NCI-H446 treated with DMSO at 0.1 percent for 48 hours (cell line): ENCODE measurements at regions not wholly inside any gene's neighbourhood (a gene's known extent, or its start where the extent isn't known, plus 50 kb on each side); places are given as distances from the start of the nearest gene placed in this dataset.

Experiments used
- DNase-seq: peaks from one replicate; lab custom pipeline; 2025; lab: John Stamatoyannopoulos, UW

- DNase-seq: no peak
Observed at GRCh38 chr2:105595536-105595935, 149.2 kb upstream of the NCK2 start.

DNA sequence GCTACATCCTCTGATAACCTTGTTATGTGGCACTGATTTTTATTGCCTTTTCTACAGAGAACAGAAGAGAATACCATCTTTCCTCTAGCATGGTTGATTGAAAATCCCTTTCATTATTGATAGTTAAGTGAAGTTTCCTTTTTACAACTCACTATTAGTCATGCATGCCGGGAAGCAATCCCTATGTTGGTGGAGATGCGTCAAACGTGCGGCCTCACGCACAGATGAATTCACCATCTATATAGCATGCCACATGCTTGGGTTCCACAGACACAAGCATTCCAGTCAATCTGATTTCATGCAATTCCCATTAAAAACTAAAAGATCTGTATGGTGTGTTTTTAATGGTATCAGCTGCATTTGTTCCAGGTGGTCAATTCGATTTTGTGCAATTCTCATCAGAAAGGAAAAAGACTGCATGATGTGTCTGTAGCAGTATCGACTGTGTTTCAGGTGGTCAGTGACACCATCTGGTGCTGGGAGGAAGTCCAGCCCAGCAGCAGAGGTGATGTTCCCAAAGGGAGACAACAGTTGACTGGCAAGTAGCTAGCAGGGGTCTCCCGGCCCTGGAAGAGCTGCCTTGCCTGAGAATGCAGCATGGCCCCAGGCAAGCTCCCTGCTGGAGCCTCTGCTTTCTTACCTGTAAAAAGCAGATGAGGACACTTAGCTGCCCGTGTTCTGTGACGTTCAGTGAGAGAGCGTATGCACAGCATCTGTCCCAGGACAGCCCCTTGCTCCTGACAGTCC is 151.3 kb upstream of the NCK2 start:
- DNase-seq: no peak

DNA sequence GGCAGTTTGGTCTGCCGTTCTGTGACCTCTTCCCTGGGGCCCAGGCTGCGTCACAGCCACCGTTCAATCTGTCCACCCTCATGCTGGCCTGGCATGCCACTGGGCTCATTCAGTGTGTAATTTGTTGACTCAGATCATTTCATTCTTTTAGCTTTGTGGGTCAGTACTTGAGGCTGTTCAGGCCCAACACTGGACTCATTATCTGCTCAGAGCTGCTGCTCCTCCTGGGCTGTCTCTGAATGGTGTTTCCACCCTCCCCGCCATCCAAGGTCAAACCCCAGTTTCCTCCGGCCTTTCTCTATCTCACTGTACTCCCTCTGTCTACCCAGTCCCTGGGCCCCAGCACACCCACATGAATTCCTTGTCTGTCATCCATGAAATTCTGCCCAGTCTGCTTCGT is 152.4 kb upstream of the NCK2 start:
- no peak for DNase-seq

DNA sequence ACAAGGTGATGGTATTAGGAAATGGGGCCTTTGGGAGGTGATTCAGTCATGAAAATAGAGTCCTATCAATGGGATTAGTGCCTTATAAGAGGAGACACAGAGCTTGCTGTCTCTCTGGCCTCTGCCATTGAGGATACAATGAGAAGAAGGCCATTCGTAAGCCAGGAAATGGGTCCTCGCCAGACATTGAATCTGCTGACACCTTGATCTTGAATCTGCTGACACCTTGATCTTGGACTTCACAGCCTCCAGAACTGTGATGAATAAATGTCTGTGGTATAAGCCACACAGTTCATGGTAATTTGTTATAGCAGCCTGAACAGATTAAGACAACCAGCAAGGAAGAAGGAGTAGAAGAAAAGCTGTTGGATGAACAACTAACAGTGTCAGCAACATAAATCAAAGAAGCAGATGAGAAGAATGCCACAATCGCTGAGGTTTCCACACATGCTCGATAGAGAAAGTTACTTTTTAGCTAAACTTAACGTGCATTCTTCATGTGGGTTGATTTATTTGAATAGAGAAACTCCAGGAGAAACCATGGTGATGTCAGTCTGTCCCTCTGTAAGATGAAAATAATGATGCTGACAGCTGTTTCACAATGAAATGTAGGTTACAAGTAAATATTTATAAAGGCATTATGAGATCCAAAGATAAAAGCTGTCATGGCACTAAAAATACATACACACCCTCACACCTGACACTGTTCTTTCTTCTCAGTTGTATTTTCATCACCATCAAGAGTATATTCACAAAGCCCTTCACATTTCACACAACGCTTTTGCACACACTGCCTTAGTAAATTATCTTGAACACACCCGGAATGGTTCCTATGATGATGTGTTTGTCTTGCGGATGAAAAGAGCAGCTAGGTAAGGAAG is 153.7 kb upstream of the NCK2 start:
- no peak for DNase-seq

- DNase-seq: no peak
Observed at GRCh38 chr2:105588581-105588980, 156.1 kb upstream of the NCK2 start.

- no peak for DNase-seq
Observed at GRCh38 chr2:105587637-105588036, 157.1 kb upstream of the NCK2 start.

DNA sequence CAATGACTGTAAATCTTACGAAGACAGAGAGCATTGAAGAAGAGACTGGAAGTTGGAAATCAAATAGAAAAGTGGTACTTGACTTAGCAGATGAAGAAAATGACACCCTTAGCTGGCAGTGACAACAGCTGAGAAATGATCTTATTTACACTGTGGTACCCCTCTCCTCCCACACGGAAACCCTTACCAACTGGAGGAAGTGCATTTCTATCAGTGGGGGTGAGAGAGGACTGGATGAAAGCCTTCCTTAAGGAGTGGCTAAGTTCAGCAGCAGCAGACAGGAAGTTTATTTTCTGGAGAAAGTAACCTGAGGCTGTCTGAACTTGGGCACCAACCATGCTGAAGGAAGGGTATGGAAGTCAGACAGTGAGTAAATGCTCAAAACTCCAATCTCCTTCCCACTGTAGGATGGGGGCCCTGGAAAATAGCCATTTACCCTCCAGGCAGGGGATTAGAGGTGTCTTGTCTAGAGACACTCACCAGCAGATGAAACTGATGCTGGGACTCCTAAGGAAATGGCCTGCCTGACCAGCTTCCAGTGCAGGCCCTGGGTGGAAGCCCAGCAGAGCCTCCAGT is 160.2 kb upstream of the NCK2 start:
- DNase-seq: no peak

DNA sequence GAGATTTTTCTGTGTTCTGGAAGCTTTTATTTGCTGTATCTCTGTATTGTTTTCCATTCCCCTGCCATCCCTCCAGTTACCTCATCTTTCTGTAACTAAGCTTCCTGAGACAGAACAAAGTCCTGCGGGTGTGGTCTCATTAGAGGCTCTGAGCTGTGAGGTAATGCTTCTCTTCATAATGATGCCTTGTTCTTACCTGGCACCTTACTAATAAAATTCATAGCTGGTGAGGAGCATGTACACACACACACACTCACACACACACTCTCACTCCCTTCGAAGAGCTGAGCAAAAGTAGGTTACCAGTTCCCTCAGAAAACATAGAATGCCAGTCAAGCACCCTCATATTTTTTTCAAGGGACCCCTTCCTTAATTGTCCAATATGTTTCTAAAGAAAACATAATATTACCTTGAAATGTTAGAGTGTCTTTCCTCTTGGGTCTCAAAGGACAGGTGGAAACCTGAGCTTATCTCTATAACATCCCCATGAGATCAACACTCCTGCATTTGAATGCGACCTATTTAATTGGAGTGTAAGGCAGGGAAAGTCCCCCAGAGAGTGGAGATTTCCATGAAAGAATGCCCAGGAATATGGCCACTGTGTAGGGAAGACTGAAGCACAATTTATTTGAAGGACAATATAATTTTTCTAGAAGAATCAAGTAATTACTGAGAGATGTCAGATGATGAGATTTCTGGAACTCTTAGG is 161.6 kb upstream of the NCK2 start:
- no peak for DNase-seq

DNA sequence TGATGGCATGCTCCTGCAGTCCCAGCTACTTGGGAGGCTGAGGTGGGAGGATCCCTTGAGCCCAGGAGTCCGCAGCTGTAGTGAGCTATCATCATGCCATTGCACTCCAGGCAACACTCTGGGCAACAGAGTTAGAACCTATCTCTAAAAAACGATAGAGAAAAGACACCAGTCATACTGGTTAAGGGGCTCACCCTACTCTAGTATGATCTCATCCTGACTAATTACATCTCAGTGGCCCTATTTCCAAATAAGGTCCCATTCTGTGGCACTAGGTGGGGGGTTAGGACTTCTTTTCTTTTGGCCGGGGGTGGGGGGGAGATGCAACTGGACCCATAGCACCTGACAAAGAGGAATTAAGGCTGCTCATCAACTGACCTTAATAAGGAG is 163.2 kb upstream of the NCK2 start:
- no peak for DNase-seq

DNA sequence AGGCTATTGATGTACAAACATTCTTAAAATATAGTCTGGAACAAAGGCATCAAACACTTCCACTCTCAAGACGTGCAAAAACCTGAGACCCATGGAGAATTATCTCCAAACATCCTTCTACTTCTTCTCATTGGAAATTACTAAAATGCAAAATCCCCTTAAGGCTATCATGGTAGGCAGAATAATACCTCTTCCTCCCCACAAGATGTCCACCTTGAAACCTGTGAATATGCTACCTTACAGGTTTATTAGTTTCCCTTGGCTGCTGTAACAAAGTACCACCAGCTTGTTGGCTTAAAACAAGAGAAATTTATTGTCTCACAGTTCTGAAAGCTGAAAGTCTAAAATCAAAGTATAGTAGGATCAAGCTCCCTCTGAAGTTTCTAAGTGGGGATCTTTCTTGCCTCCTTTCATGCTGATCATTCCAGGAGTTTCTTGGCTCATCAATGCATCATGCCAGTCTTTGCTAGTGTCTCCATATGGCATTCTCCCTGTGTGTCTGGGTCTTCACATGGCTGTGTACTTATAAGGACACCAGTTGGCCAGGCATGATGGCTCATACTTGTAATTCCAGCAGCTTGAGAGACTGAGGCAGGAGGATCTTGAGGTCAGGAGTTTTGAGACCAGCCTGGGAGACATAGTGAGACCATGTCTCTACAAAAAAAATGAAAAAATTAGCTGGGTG is 163.7 kb upstream of the NCK2 start:
- no peak for DNase-seq

DNA sequence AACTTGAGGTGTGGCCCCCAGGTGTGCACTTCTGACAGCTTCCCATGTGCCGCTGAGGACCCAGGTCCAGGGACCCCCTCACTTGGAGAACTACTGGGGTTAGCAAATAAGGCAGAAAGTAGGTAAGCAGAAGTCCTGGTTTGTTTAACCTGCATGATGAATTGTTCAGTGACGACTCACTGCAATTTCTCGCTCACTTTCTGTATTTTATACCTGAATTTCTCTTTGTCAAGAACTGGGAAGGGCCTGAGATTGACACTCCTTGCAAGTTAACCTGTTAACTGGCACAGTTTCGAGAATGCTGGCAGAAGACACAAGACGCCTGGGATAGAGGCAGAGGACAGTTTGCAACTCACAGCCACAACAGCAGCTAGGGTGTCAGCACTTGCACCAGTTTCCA is 164.5 kb upstream of the NCK2 start:
- no peak for DNase-seq

- DNase-seq: no peak
Observed at GRCh38 chr2:105578166-105578565, 166.5 kb upstream of the NCK2 start.

DNA sequence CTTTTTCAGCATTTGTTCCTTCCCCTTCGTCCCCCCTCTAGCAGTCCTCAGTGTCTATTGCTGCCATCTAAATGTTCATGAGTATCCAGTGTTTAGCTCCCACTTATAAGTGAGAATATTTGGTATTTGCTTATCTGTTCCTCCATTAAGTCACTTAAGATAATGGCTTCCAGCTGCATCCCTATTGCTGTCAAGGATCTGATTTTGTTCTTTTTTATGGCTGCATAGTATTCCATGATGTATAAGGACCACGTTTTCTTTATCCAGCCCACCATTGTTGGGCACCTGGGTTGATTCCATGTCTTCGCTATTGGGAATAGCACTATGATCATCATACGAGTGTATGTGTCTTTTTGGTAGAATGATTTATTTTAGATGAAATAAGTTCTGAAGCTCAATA is 166.9 kb upstream of the NCK2 start:
- no peak for DNase-seq

DNA sequence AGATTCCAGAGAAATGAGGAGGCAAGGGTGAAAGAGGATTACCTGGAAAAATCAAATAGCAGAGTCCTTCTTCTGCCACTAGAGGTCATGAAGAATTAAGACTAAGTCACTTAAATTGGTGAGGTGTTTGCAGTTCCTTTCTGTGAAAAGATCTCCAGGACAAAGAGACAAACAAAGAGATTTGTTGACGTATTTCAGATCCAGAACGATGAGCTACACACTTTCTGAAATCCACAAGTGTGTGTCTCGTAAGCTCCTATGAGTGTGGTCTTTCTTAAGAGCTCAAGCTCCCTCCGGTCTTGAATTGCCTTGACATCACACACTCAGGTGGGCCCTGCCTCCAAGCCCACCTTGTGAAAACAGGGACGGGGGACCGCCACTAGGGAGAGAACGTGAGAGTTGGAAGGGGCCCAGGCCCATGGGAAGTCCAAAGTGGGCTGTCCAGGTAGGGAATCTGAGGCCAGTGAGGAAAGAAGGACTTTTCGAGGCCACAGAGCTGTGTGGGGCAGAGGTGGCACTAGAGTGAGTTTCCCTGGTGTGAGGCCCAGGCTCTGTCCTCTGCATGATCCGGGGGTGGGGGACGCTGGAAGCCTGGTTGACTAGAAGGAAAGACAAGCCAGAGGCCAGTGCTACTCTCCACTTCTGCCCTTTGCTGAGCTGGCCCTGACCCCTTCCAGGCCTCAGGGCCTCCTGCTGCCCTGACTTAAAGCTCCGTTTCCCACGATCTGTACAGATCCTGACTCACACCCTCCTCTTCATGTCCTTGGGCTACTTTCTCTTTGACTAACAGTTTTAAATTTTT is 168.1 kb upstream of the NCK2 start:
- peak; percentile 31 for DNase-seq

DNA sequence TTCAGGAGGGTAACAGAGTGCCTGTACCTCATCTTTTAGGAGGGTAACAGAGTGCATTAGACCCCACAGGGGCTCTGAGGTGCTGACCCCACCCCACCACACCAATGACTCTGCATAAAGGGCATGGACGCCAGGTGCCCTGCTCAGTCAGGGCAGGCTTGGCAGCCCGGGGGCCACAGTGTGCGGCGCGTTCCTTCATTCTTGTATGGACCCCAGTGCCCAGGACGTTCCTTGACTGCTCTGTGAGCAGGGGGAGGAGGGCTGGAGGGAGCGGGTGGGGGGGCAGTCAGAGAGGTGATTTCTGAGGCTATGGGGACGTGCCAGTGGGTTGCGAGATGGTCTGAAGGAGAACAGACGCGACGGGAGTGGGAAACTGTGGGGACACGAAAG is 168.7 kb upstream of the NCK2 start:
- no peak for DNase-seq

GRCh38 chr2:105575499-105576025 is 169.2 kb upstream of the NCK2 start:
- DNase-seq: peak; percentile 61

- DNase-seq: no peak
Observed at GRCh38 chr2:105574796-105575344, 169.8 kb upstream of the NCK2 start.

GRCh38 chr2:105573910-105574655 is 170.6 kb upstream of the NCK2 start:
- DNase-seq: no peak

DNA sequence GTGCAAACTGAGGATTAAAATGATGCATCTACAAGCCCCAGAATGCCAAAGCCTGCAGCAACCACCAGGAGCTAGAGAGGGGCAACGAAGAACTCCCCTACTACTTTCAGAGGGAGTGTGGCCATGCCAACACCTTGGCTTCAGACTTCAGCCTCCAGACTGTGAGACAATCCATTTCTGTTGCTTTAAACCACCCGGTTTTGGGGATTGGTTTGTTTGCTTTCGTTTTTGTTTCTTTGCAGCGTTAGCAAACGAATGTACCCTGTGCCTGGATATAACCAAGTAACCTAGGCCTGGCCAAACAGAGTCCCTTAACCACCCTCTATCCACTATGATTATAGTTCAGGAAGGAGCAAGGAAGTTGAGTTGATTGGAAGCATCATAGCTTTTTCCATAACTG is 171.2 kb upstream of the NCK2 start:
- DNase-seq: no peak
